ENCODE measurements at regions not wholly inside any gene's neighbourhood (a gene's known extent, or its start where the extent isn't known, plus 50 kb on each side); places are given as distances from the start of the nearest gene placed in this dataset.

DNA sequence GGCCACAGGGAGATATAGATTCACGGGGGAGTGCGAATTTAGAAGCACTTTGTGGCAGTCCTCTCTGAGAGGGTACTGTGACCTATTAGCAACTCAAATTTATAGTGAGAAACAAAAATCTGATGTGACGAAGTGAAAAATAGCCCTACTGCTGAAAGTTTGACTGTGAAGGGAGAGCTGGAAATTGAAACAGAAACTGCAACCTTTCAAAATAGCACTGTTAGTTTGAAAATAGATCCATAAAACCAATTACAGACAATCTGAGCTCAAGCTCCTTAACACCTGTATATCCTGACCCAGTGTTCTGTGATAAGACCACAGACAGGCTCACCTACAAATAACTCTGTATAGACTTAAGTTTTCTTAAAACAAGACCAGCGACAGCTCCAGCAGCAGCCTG lies 420.1 kb downstream of the IRX1 start:
- H3K4me3 ChIP-seq, result no peak overlapping the region
- no peak overlapping the region for H3K9ac ChIP-seq (ENCODE audit: low read depth in 2 of 2, low read length in 2 of 2)
- no peaks in the 10 kb centered on the region for H3K27me3 ChIP-seq
- intact Hi-C loops (cut with DNase I), result no loop called here
- no peak for DNase-seq
- H3K4me1 ChIP-seq, result no peaks in the 10 kb centered on the region
- no peaks in the 10 kb centered on the region for H3K36me3 ChIP-seq
- TF ChIP-seq, protein P1, sequence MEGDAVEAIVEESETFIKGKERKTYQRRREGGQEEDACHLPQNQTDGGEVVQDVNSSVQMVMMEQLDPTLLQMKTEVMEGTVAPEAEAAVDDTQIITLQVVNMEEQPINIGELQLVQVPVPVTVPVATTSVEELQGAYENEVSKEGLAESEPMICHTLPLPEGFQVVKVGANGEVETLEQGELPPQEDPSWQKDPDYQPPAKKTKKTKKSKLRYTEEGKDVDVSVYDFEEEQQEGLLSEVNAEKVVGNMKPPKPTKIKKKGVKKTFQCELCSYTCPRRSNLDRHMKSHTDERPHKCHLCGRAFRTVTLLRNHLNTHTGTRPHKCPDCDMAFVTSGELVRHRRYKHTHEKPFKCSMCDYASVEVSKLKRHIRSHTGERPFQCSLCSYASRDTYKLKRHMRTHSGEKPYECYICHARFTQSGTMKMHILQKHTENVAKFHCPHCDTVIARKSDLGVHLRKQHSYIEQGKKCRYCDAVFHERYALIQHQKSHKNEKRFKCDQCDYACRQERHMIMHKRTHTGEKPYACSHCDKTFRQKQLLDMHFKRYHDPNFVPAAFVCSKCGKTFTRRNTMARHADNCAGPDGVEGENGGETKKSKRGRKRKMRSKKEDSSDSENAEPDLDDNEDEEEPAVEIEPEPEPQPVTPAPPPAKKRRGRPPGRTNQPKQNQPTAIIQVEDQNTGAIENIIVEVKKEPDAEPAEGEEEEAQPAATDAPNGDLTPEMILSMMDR (IDR thresholded peaks at IDR 0.05), result no peak
- no peaks in the 10 kb centered on the region for H3K9me3 ChIP-seq
- H3K27ac ChIP-seq, result no peak overlapping the region

DNA sequence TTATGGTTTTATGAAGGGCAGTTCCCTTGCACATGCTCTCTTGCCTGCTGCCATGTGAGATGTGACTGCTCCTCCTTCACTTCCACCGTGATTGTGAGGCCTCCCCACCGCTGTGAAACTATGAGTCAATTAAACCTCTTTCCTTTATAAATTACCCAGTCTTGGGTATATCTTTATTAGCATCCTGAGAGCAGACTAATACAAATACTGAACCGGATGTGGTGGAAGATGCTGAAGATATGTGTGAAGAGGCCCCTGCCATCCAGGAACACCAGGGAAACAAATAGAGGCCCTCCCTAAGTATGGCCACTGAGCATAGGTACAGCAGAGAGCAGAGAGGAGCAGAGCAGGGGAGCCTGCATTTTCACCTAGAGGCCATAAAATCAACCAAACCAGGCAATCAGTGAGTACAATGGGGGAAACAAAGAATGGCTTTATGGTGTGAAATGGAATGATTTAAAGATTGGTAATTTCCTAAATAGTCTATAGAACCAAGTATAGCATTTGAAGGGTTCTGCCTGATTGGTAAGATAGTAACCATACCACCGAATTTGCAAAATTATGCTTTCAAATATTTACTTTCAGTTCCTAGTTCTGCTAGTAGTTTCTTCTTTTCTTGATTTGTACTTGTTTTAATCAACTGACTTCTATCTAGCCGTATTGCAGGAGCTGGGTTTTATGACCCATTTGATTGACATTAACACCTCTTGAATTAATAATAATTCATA lies 421.6 kb downstream of the IRX1 start:
- H3K4me1 ChIP-seq, result no peaks in the 10 kb centered on the region
- DNase-seq, result no peak
- no peak overlapping the region for H3K27ac ChIP-seq
- TF ChIP-seq, protein P1 (IDR thresholded peaks at IDR 0.05), result no peak
- no peak overlapping the region for H3K9ac ChIP-seq (ENCODE audit: low read depth in 2 of 2, low read length in 2 of 2)
- intact Hi-C loops (cut with DNase I), result no loop called here
- no peaks in the 10 kb centered on the region for H3K27me3 ChIP-seq
- H3K36me3 ChIP-seq, result no peaks in the 10 kb centered on the region
- H3K4me3 ChIP-seq, result no peak overlapping the region
- no peaks in the 10 kb centered on the region for H3K9me3 ChIP-seq

DNA sequence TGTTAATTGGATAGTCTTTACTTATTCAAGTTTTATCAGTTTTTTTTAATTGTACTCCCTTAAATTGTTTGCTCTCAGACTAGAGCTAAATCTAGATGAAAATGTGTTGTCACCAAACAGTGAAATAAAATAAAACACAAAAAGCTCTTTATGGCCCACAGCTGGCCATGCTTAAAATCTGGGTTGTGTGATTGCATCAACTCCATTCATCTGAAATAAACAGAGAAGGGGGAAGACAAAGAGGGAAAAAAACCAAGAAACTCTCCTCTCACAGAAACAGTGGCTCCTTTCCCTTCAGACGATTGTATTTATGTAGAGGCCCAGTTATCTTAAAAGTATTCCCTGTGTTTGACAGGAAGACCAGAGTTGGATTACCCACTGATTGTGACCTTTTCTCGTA lies 422.4 kb downstream of the IRX1 start:
- H3K4me1 ChIP-seq, result no peaks in the 10 kb centered on the region
- no peaks in the 10 kb centered on the region for H3K27me3 ChIP-seq
- H3K36me3 ChIP-seq, result no peaks in the 10 kb centered on the region
- TF ChIP-seq, protein P1 (IDR thresholded peaks at IDR 0.05), result no peak
- DNase-seq, result no peak
- intact Hi-C loops (cut with DNase I), result no loop called here
- H3K9me3 ChIP-seq, result no peaks in the 10 kb centered on the region
- no peak overlapping the region for H3K27ac ChIP-seq
- H3K4me3 ChIP-seq, result no peak overlapping the region
- H3K9ac ChIP-seq (ENCODE audit: low read depth in 2 of 2, low read length in 2 of 2), result no peak overlapping the region

DNA sequence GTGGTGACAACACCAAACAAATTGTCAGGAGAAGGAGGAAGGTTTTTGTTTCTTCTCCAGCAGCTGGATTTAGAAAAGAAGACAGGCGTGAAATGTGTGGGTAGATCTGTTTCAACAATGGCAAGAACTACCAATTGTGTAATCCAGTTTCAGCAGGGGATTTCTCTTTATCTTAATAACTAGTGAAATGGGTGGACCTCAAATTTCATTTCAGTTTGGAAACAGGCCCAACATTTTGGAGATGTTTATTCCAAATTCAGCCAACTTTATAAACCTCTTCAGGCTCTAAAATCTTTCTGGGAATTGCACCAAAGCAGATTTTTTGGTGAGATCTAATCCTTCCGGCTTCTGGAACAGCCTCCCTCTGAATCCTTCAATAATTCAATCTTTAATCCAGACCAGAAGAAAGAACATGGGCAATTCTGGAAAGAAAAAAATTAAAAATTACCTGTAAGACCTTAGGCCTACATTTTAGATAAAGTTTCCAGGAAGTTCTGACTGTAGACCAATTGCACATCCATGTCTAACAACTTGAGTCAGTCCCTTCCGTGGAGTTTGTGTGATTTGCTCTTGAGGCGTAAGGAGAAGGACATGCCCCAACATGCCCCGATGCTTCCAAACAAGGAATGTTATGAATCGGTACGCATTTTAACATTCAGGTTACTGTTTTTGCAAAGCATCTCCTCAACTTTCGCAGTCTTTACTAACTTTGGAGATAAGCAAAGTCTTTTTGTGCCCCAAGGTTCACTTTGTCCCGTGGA lies 423.6 kb downstream of the IRX1 start:
- Histone ChIP-seq H3K9me3 (no peaks in the 10 kb centered on the region), H3K27me3 (no peaks in the 10 kb centered on the region), H3K4me1 (no peaks in the 10 kb centered on the region), H3K4me3 (no peak overlapping the region), H3K27ac (no peak overlapping the region), H3K36me3 (no peaks in the 10 kb centered on the region), H3K9ac (ENCODE audit: low read depth in 2 of 2, low read length in 2 of 2) (no peak overlapping the region)
- intact Hi-C loops (cut with DNase I), result no loop called here
- TF ChIP-seq, protein P1 (IDR thresholded peaks at IDR 0.05), result no peak
- no peak for DNase-seq

DNA sequence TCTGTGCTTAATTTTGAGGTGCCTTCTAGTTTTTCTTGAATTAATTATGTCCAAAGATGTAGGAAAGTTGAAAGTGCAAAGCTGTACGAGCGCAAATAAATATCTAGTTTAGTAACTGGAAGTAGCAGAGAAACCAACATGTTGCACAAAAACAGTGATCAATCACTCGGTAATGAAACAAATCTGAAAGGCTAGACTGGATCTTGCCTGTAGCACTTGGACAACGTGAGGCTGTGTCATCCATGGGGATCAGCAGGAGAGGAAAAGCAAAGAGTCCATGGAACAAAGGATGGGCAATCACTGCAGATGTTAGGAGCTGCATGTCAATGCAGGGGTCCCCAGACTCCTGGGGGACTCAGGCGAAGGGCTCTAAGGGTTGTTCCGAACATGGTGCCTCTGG lies 424.2 kb downstream of the IRX1 start:
- Histone ChIP-seq H3K36me3 (no peaks in the 10 kb centered on the region), H3K9me3 (no peaks in the 10 kb centered on the region), H3K27ac (no peak overlapping the region), H3K4me1 (no peaks in the 10 kb centered on the region), H3K9ac (ENCODE audit: low read depth in 2 of 2, low read length in 2 of 2) (no peak overlapping the region), H3K27me3 (no peaks in the 10 kb centered on the region), H3K4me3 (no peak overlapping the region)
- TF ChIP-seq, protein P1 (IDR thresholded peaks at IDR 0.05), result no peak
- no peak for DNase-seq
- intact Hi-C loops (cut with DNase I), result no loop called here

All from colonic mucosa (tissue), 4 donors.